ENCODE measurements at regions not wholly inside any gene's neighbourhood (a gene's known extent, or its start where the extent isn't known, plus 50 kb on each side); places are given as distances from the start of the nearest gene placed in this dataset.

- TF ChIP-seq CTCF (IDR thresholded peaks at IDR 0.05) = no peak
- no peak for TF ChIP-seq EZH2 (IDR thresholded peaks at IDR 0.05)
Observed at GRCh38 chr5:66255714-66256113, 111.6 kb downstream of the SREK1 start.

Data from neural progenitor cell (in vitro differentiated cells).